ENCODE measurements at regions not wholly inside any gene's neighbourhood (a gene's known extent, or its start where the extent isn't known, plus 50 kb on each side); places are given as distances from the start of the nearest gene placed in this dataset.
"Not testable (repeated sequence)": the region's sequence is repeated elsewhere in the genome, so short reads cannot be mapped to it uniquely, and the experiment has no call there.

DNA sequence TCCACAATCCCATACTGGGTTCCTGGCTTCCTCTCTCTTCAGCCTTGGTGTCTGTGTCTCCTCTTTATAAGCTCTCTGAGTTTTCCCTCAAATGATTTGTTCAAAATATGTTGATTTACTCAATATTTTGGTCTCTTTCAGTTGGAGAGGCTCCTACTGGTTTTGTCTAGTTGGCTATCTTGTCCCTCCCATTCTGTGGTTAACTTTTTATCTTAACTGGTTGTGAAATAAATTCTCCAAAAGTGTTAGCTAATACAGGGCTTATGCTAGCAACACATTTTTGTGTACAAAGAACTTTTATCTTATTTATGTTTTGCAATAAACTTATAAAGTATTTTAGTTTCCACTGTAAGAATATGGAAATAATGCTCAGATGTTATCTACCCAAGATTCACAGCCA is 200.9 kb downstream of the AASDHPPT start:
- DNase-seq = peak in 1 of 2 donors; percentile 6

DNA sequence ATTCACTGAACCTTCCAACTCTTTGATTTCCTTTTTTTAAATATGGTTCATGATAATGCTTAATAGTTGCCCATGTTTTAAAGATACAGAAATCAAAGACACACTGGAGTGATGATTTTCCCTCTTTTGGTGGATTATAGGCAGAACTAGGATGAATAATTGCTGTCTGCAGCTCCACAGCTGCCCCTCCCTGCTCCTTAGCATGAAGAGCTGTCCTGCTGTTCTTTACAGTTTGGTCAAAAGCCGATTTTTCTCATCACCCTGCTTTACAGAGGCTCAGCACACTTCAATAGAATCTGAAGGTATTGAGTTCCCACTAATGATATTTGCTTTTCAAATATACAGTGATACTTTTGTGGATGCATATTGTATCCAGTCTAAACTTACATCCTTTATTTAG is 202.6 kb downstream of the AASDHPPT start:
- DNase-seq = no peak

DNA sequence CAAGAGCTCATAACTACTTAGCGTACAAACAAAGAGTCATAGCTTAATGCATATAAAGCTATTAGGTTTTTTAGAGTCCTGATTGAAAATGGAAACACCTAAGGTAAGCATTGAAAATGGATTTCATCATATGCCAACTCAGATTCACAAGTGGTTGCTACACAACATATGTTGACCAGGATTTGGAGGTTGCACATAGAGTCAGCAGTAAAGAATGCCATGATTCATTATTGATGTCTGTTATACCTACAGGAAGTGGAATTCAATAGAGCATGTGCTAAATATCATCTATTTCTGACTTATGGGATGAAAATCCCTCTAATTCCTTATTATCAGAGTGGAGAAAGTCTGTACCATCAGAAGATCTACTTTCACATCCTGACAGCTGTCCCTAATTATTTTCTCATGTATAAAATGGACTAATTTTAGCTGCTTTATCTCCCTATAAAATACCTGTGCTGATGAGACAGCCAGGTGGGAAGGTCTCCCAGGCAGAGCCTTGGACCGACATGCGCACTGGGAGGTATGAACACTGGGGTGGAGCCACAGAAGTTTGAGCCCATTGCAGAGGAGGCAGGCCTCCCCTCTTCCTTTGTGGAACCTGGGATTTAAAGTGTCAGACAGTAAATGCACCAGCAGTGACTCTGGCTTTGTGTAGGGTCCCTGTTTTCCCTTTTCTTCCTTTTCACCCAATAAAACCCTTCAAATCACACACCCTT is 204.2 kb downstream of the AASDHPPT start:
- no peak for DNase-seq

DNA sequence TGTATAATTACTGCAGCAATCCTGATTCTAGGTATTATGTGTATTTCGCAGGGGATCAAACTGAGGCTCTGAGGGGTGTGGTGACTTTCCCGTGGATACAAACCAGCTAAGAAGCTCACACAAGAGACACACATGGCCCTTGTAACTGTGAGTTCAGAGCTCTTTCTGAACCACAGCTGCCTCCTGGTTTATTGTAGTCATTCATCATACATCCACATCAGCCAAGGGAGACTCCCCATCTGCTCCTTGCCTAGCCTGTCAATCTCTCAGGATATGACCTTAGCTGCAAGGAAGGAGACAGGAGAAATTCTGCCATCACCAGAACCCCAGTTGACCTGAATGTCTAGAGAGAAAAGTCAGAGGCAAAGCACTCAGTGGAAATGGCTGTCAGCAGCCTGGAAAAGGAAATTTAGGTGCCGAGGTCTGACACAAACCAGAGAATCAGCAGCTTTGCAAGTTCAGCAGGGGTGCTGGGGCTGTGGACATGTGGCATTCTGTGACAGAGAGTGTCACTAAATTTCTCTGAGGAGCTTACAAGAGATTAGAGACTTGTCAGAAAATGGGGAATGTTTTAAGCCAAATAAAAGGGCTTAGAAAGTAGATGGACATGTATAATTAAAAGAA is 209.5 kb downstream of the AASDHPPT start:
- no peak for DNase-seq

DNA sequence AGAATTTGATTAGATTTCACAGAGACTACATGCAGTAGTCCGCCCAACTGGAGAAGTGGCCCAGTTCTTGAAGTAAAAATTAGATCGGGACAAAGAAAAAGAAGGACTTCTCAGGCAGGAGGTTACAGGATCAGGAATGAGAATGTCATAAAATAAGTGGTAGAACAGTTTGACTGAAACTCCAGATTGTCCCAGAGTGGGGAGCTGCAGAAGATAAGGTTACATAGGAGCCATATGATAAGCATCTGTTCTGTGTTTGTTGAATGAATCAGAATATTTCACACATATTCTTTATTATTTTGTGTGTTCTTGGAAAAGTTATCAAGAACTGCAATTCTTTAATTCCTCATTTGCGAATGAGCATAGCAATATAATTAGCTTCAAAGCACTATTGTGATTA is 210.6 kb downstream of the AASDHPPT start:
- DNase-seq = no peak

DNA sequence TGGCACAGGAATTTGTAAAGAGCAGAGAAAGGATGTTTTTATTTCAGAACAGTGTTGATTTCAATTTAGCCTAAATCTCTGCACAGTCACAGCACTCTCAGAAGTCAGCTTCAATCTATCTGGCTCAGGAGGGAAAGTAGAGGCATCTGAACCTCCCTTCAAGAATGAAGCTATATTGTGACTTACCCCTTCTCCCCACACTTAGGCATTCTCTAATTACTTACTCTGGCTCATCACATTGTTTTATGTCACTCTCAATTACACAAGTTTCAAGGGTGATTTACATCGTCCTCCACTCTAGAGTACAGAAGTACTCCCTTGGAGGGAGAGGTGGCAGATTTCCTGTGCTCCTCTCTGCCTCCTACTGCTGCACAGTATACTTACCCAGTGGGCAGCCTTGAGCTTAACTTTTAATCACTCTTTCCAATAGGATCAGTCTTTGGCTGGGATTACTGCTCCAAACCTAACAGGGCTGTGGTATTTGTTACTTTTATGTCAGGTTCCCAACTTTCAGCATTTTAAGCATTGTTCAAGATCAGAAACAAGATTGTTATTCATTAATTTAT is 211.4 kb downstream of the AASDHPPT start:
- no peak for DNase-seq

DNA sequence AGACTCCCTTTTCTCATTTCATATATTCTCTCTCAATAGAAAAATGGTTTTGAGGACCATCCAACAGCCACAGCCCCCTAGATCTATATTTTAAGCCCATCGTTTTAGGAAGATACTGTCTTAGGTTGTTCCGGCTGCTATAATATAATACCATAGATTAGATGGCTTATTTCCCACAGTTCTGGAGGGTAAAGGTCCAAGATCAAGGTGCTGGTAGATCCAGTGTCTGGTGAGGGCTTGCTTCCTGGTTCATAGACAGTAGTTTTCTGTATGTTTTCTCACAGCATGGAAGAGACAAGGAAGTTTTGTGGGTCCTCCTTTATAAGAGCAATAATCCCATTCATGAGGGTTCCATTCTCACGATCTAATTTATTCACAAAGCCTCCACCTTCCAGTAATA is 215.1 kb downstream of the AASDHPPT start:
- no peak for DNase-seq

DNA sequence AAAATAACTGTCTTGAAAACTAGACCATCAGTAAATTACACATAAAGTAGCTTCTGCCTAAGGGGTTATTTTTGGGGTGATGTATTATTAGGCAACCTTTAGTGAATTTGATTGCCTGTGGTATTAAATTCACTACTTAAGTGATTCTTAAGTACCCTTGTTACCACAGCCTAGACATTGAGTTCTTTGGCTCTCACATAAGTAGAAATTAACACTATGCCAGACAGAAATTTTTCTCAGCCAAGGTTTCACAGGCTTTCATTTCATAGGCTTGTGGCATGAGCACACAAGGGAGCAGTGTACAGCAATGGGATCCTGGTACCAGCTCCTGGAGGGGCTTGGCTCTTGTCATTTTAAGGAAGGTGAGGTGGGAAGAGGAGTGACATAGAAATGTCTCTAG is 218.5 kb downstream of the AASDHPPT start:
- DNase-seq = no peak

DNA sequence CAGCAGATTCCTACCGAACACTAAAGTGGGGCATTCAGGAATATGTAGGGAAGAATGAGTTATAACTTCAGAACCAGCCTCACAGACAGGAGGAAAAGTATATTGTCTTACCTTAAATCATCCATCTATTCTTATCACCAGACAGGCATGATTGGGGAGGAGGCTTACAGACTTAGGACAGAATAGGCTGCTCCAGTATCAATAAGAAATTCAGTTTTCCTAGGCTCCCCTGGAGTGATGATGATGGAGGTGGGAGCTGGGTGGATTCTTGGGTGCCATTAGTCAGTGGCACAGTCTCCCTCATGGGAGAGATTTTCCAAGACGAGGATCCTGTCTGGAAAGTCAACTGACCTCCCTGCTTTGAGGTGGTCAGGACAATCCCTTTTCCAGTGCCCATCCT is 225.0 kb downstream of the AASDHPPT start:
- DNase-seq = no peak

DNA sequence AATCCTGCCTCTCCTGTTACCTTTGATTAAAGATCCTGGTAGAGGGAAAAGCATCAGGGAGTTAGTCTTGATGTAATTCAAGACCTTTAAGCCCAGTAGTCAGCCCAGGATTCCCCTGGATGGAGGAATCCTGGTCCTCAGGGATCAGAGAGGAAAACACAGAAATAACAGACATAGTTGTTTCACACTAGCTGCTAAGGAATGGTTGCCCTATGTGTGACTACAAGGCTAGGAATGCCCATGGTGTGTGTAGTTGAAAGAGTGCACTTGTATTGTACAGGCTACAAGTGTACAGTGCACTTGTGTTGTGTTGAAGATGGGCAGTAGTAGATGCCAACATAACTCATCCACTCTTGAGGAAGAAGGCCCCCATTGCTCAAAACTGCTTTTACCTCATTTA is 226.8 kb downstream of the AASDHPPT start:
- no peak for DNase-seq

DNA sequence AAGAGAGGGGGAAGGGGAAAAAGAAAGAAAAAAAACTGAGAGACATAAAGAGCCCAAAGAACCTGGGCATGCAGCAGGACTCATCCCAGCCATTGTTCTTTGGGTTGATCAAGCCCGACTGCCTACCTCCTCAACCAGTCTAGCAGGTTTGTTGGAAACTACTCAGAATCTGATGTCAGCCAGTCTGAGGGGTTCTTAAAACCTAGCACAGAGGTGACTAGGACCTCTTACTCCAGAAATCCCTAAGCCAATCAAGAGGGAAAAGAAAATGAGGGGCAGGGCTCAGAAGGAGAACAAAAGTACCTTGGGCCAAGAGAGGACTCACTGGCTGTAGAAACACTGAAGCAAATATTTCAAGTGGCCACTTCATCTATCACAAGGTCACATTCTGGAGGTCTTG is 228.0 kb downstream of the AASDHPPT start:
- no peak for DNase-seq

DNA sequence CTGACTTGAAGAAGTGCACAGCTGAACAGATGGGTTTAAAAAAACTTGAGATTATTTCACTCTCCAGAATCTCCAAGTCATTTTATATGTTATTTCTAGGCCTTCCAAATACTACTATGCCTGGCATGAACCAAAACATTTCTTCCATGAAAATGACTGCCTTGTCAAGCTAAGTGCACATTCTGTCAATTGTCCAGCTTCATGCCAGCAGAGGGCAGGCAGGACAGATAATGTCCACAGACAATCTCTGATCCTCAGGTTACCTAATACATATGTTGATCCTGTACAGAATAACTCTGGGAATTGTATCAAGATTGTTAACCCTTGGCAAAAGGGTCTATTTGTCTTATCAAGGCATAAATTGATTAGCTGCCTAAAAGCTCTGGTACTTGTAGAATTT is 229.5 kb downstream of the AASDHPPT start:
- DNase-seq = no peak

DNA sequence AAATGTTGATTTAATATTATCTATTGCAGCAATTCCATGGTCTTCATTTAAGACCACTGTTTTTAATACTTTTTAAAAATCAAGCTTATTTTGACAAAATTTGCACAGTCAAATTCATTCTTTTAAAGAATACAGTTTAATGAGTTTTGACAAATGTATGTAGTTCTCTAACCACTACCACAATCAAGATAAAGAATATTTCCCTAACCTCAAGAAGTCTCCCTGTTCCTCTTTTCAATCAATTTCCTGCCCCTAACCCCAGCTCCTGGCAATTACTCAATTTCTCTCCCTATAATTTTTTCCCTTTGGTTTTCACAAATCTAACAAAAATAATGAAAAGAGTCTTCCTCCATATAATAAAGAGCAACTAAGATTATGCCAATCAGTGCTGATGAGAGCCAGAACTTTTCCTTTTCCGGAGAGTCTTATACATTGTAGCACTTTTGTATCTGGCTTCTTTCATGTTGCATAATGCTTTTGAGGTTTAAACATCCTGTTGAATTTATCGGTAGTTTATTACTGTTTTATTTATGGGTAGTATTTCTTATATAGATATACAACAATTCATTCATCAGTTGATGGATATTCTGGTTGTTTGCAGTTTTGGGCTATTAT is 231.7 kb downstream of the AASDHPPT start:
- DNase-seq = no peak

DNA sequence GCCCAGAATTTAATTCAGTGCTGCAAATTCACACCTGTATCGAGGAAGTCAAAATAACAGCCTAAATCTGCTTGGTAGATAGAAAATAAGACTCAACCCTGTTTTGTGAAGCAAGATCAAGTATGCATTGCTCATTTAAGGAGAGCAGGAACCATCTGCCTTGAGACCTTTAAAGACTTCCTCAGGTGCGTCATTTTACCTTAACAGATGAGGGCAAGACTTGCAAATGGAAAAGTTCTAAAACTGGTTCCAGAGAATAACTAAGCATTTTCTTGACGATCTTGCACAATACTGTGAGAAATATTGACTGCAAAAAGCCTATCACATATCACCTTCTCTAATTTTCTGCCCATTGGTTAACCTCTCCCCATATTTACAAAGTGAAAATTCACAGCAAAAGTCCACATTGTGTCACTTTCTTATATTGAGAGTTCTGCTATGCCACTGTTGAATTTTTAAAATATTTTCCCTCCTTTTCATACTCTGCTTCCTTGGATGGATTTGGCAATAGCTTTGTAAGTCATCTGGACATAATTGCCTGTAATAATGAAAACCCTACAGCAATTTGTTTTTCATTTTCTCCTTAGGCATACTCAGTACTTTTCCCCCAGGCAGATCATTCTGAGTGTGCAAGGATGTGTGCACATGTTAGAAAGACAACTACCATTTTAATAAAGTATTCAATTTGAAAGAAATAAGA is 234.2 kb downstream of the AASDHPPT start:
- DNase-seq = no peak

DNA sequence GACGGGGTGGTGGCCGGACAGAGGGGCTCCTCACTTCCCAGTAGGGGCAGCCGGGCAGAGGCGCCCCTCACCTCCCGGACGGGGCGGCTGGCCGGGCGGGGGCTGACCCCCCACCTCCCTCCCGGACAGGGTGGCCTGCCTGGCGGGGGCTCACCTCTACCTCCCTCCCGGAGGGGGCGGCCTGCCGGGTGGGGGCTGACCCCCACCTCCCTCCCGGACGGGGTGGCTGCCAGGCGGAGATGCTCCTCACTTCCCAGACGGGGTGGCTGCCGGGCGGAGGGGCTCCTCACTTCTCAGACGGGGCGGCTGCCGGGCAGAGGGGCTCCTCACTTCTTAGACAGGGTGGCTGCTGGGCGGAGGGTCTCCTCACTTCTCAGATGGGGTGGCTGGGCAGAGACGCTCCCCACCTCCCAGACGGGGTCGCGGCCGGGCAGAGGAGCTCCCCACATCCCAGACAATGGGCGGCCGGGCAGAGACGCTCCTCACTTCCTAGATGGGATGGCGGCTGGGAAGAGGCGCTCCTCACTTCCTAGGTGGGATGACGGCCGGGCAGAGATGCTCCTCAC is 239.8 kb downstream of the AASDHPPT start:
- DNase-seq = not testable (repeated sequence)

DNA sequence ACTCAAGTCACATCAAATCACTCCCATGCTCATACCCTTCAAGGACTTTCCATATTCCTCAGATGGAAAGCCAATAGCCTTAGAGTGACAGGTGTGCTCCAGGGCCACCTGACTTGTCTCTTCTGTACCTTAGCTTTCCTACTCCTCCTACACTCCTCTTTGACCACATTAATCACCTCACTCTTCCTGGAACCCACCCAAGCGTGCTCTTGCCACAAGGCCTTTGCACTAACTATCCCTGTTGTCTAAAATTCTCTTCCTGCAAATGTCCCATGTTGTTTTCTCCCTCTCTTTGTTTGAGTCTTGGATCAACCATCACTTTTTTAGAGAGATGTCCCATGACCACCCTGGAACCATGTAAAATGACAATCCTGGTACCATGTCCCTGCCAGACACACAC is 244.1 kb downstream of the AASDHPPT start:
- DNase-seq = no peak

DNA sequence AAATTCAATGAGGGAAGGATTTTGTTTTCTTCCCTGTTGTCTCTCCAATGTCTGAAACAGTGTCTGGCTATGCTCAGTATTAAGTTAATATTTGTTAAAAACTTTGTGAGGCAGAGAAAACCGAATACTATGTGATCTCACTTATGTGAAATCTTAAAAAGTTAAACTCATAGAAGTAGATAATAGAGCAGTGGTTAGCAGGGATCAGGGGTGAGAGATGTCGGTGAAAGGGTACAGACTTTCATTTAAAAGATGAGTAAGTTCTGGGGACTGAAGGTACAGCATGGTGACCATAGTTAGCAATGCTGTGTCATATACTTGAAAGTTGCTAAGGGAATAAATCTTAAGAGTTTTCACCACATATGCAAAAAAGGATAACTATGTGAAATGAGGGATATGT is 244.6 kb downstream of the AASDHPPT start:
- no peak for DNase-seq

DNA sequence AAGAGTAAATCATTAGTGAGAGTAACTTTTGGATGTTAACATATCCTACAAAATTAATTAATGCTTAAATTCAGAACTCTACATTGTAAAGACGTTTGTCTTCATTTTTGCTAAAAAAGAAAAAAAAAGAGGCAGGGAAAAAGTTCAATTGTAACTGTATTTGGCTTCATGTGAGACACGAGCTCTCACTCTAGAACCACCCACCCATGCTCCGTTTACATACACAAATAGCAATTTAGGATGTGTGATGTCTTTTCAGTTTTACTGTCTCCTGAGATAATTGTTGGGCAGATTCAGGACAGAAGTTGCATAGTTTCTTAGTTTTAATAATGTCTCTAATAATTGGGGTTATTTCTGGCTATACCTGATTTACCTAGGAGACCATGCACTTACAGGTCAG is 248.6 kb downstream of the AASDHPPT start:
- DNase-seq = no peak

DNA sequence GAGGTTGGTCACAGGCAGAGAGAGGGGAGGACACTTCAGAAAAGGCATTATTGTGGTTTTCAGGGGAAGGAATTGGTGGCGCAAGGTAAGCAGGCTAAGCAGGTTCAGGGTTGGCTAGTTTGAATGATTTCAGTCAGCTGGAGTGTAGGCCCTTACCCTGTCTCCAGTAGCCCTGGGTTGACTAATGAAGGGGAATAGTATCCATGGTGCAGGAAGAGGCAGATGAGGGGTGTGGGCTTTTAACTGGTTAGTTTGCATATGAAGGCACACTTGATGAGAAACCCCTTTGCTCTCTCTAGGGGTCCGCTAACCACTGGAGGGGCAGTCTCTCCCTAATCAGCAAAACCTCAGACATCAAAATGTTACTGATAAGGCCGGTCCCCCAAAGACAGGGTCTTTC is 249.7 kb downstream of the AASDHPPT start:
- DNase-seq = no peak

DNA sequence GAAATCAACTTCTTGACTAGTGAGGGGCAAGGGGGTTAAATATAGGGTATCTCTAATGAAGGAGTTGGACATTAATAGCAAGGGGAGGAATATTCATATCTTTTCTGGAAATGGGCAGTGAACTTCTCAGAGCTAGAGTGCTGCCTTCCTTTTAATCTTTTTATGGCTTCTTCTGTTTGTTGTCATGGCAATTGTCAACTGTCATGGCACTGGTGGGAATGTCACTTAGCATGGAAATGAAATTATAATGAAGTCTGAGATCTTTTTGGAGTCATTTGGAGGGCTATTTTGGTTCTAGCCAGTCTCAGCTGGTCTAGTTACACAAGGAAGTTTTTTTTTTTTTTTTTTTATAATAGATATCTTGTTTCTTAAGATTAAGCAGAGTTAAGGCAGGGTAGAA is 250.2 kb downstream of the AASDHPPT start:
- no peak for DNase-seq

DNA sequence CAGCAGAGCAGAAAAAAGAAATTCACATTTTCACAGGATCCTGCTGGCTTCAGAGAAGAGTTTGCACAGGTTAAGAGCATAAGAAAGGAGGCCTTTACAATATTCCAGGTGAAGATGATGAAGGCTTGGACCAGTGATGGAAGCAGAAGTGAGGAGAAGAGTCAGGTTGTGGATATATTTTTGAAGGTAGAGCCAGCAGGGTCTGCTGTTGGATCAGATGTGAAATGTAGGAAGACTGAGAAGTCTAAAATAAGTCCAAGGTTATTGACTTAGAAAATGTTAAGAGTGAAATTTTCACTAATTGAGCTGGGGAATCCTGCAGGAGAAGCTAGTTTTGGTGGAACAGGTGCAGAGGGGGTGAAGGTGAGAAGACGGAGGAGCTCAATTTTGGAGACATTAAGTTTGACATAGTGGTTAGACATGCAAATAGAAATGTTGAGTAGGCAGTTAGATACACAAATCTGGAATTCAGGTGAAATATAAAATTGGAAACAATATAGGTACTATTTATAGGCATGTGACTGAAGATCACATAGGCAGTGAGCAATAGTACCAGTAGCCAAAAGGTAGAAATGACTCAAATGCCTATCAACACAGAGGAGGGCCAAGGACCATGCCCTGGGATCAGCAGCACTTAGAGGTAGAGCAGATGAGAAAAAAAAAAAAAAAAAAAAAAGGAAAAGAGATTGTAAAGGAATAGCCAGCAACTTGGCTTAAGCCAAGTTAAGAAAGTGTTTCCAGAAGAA is 252.0 kb downstream of the AASDHPPT start:
- DNase-seq = no peak
